Ovary (tissue), 7 donors: ENCODE measurements at regions not wholly inside any gene's neighbourhood (a gene's known extent, or its start where the extent isn't known, plus 50 kb on each side); places are given as distances from the start of the nearest gene placed in this dataset.

Experiments
- DNase-seq, 5 donors: peaks; one replicate each; pipeline ENCODE4 v3.0.0-alpha.2; 2019 to 2020
- H3K27ac ChIP-seq, 2 donors: fragments of 200-600 bp; one replicate each; pipeline versions ENCODE4 v1.5.1 to v1.8.0; 2019 to 2022
- H3K27me3 ChIP-seq: fragments of 200-600 bp; one replicate; pipeline ENCODE4 v1.8.0; 2022
- H3K36me3 ChIP-seq: fragments of 200-600 bp; sonication (generic); one replicate; pipeline ENCODE4 v1.5.1; 2019
- H3K4me1 ChIP-seq: one replicate; pipeline ENCODE4 v1.8.1; 2013; ENCODE audit warnings: mild to moderate bottlenecking, moderate library complexity; ENCODE audit not compliant: insufficient read depth
- H3K4me3 ChIP-seq: fragments of 200-600 bp; sonication (generic); one replicate; pipeline ENCODE4 v1.5.1; 2017
- H3K9me3 ChIP-seq, 2 donors: fragments of 200-600 bp in 1 of 2; sonication (generic) in 1 of 2; one replicate each; pipeline versions ENCODE4 v1.5.1 to v1.8.1; 2013 to 2019; ENCODE audit warnings: mild to moderate bottlenecking in 1 of 2, moderate library complexity in 1 of 2
- EP300 ChIP-seq: sonication (generic); formaldehyde crosslinking; IDR thresholded peaks from one replicate; pipeline ENCODE4 v1.6.1; 2017; ENCODE audit warnings: antibody characterized with exemption
- POLR2A ChIP-seq: fragments of 450-650 bp; IDR thresholded peaks from one replicate; pipeline ENCODE4 v1.6.1; 2017; ENCODE audit warnings: antibody characterized with exemption, mild to moderate bottlenecking, moderate library complexity
- WGBS, 3 donors: extraction: QIAGEN DNeasy Blood & Tissue Kit in 1 of 3; methylation state at CpG; one replicate each; pipeline versions ENCODE4 v1.1.5 to v1.1.7; 2013 to 2017; 5-methylcytosine and 5-hydroxymethylcytosine counted together
- intact Hi-C, 4 donors: fragments of 100-400 bp; cut with DNase I; formaldehyde crosslinking; loops; one replicate each; pipeline versions ENCODE4 v1.11.0 to v1.15.1; 2022 to 2023
- TF ChIP-seq, protein P1 (sequence below), 3 donors: fragments of 450-650 bp in 2 of 3; fragments of 200-600 bp in 1 of 3; IDR thresholded peaks; one replicate each; pipeline versions ENCODE4 v1.5.1 to v1.8.0; 2016 to 2022; ENCODE audit warnings: antibody characterized with exemption in 3 of 3, mild to moderate bottlenecking in 1 of 3
- donor health status: DM: no; HTN: no; CAD: no; lungs with moderate emphysema.
- donor health status: DM: no; HTN: no; CAD: no.
- donor health status: Bipolar disorder and iron deficiency.
- donor health status: DM: no; HTN: no; CAD: no.
- donor health status: DM: yes; HTN: yes; CAD: no.

DNA sequence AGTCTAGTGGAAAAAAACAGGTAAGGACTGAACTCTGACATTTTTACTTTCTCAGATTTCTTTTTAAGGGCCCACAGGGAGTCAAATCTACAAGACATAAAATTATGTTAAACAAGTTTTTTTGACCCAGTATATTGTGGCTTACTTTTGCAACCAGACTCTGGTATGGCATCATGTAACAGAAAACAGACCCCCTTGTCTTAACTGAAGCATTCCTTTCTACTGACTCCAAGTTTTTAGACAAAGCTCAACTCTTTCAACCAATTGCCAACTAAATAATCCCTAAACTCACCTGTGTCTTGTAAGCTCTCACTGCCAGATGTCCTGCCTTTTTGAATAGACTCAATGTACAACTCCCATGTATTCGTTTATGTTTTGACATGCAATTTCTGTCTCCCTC is 64.3 kb downstream of the FASLG start:
- TF ChIP-seq, protein P1, sequence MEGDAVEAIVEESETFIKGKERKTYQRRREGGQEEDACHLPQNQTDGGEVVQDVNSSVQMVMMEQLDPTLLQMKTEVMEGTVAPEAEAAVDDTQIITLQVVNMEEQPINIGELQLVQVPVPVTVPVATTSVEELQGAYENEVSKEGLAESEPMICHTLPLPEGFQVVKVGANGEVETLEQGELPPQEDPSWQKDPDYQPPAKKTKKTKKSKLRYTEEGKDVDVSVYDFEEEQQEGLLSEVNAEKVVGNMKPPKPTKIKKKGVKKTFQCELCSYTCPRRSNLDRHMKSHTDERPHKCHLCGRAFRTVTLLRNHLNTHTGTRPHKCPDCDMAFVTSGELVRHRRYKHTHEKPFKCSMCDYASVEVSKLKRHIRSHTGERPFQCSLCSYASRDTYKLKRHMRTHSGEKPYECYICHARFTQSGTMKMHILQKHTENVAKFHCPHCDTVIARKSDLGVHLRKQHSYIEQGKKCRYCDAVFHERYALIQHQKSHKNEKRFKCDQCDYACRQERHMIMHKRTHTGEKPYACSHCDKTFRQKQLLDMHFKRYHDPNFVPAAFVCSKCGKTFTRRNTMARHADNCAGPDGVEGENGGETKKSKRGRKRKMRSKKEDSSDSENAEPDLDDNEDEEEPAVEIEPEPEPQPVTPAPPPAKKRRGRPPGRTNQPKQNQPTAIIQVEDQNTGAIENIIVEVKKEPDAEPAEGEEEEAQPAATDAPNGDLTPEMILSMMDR (IDR thresholded peaks at IDR 0.05), result no peak
- TF ChIP-seq POLR2A (no peak), EP300 (no peak)
- Histone ChIP-seq H3K4me1 (no peaks in the 10 kb centered on the region), H3K27me3 (no peaks in the 10 kb centered on the region), H3K9me3 (no peaks in the 10 kb centered on the region), H3K27ac (no peak overlapping the region), H3K36me3 (no peaks in the 10 kb centered on the region), H3K4me3 (no peak overlapping the region)
- intact Hi-C loops, result loop anchor here in 1 of 4 donors (10.0 kb wide), 1 partner anchor 268 kb away; no protein-coding TSS in a partner anchor
- DNase-seq, result no peak
- 43 to 68% (median 56%) methylated on average over 1 of the region's 1 CpG for WGBS, 3 donors

DNA sequence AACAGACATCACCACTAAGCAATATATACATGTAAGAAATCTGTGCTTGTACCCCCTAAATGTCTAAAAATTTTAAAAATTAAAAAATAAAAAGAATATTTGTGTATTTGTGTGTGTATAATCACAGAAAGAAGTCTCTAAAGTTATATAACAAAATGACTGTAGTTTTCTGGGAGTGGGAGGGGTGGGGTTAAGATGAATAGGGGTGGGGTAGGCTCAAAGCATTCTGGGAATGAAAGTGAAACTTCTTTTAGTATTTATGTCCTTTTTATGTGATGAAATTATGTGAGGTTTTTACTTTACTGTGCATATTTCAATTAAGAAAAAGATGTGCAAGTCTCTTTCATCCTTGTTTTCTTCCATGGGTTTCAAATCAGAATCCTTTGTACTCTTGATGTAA is 65.3 kb downstream of the FASLG start:
- Histone ChIP-seq H3K4me1 (no peaks in the 10 kb centered on the region), H3K9me3 (no peaks in the 10 kb centered on the region), H3K36me3 (no peaks in the 10 kb centered on the region), H3K27me3 (no peaks in the 10 kb centered on the region), H3K27ac (no peak overlapping the region), H3K4me3 (no peak overlapping the region)
- intact Hi-C loops, result loop anchor here in 1 of 4 donors (10.0 kb wide), 1 partner anchor 269 kb away; no protein-coding TSS in a partner anchor
- no peak for TF ChIP-seq EP300
- no peak for TF ChIP-seq POLR2A
- TF ChIP-seq, protein P1 (IDR thresholded peaks at IDR 0.05), result no peak
- DNase-seq, result no peak

DNA sequence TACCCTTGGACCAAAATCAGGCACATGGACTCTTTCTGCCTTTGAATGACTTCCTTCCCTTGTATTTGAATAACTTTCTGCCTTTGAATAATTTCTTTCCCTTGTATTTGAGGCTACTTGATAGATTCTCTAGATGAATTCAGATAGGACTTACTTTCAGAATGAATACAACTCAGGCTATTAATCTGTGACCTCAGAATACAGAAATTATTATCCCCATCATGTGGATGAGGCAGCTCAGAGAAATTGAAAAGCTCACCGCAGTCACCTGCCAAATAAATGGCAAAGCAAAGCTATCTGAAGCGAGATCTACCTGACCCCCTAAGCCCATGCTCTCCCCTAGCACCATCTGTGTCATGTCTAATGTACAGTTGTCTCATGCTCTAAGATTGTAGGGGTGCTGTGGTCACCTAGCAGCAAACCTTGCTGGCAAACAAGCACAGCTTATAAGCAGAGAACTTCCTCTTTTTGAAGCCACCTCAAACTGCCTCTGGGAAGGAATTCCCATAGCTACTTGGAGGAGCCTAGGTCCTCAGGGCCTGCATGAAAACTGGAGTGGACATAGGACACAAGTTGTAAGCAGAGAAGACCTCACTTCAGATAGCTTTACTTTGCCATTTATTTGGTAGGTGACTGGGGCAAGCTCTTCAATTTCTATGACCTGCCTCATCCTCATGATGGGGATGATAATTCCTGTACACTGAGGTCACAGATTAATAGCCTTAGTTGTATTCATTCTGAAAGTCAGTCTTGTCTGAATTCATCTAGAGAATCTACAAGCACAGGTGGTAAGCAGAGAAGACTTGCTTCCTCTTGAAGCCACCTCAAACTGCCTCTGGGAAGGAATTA is 66.1 kb downstream of the FASLG start:
- DNase-seq, result no peak
- H3K4me3 ChIP-seq, result no peak overlapping the region
- H3K27me3 ChIP-seq, result no peaks in the 10 kb centered on the region
- no peak overlapping the region for H3K27ac ChIP-seq
- WGBS, 3 donors, result 94 to 100% (median 97%) methylated on average over 2 of the region's 2 CpGs
- H3K9me3 ChIP-seq, result no peaks in the 10 kb centered on the region
- H3K36me3 ChIP-seq, result no peaks in the 10 kb centered on the region
- H3K4me1 ChIP-seq, result no peaks in the 10 kb centered on the region
- intact Hi-C loops, result loop anchor here in 1 of 4 donors (10.0 kb wide), 1 partner anchor 270 kb away; no protein-coding TSS in a partner anchor
- no peak for TF ChIP-seq EP300

DNA sequence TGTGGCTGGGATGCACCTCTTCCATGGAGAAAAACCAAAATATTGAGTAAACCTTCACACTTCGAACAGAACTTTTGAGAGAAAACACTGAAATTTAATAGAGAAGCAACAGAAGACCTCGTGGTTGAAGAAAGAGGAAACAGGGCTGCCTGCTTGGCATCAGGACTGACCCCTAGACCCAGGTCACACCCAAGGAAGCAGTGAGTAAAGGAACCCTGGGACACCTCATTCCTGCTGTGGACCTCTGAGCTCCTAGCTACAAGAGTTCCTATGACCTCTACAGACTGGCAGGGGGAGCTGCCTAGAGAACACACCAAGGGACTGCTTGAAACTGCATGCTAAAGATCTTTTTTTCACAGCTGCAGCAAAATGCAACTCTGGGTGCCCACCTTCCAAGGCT is 67.8 kb downstream of the FASLG start:
- TF ChIP-seq POLR2A (no peak), EP300 (no peak)
- TF ChIP-seq, protein P1 (IDR thresholded peaks at IDR 0.05), result no peak
- H3K27ac ChIP-seq, result no peak overlapping the region
- intact Hi-C loops, result loop anchor here in 1 of 4 donors (10.0 kb wide), 1 partner anchor 272 kb away; no protein-coding TSS in a partner anchor
- no peak for DNase-seq
- H3K4me3 ChIP-seq, result no peak overlapping the region
- 64 to 76% (median 65%) methylated on average over 2 of the region's 2 CpGs for WGBS, 3 donors
- no peaks in the 10 kb centered on the region for H3K27me3 ChIP-seq
- no peaks in the 10 kb centered on the region for H3K4me1 ChIP-seq
- H3K36me3 ChIP-seq, result no peaks in the 10 kb centered on the region
- no peaks in the 10 kb centered on the region for H3K9me3 ChIP-seq

DNA sequence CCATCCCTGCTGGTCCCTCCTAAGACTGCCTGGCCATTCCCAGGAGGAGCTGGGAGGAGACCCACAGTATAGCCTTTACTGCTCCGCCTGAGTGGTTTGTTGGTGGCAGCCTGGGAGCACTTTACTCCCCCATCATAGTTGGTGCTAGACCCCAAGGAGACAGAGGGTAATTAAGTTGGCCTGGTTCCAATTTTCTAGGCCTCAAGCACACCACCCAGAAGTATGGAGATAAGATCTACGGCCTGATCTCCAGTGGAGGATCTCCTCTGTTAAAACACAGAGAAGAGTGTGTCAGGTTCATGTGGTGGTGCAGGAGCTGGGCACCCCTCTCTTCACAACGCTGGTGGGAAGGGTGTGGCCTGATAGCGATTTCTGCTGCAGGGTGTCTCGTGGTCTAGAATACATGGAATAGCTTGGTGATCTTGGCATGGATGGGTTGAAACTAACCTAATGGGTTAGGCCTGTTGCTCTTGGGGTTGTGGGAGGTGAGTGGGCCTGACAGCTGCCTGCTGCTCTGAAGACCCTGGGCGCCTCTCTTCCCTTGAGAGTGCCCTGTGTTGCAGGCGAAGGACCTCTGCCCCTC is 68.5 kb downstream of the FASLG start:
- Histone ChIP-seq H3K36me3 (no peaks in the 10 kb centered on the region), H3K4me1 (no peaks in the 10 kb centered on the region), H3K27ac (no peak overlapping the region), H3K27me3 (no peaks in the 10 kb centered on the region), H3K9me3 (no peaks in the 10 kb centered on the region), H3K4me3 (no peak overlapping the region)
- 82 to 90% (median 83%) methylated on average over 6 to 7 of the region's 7 CpGs for WGBS, 3 donors
- intact Hi-C loops, result loop anchor here in 1 of 4 donors (10.0 kb wide), 1 partner anchor 273 kb away; no protein-coding TSS in a partner anchor
- no peak for TF ChIP-seq POLR2A
- no peak for TF ChIP-seq EP300
- TF ChIP-seq, protein P1 (IDR thresholded peaks at IDR 0.05), result no peak
- DNase-seq, result no peak
